GM12864 (cell line): ENCODE measurements at regions not wholly inside any gene's neighbourhood (a gene's known extent, or its start where the extent isn't known, plus 50 kb on each side); places are given as distances from the start of the nearest gene placed in this dataset.
"Not testable (repeated sequence)": the region's sequence is repeated elsewhere in the genome, so short reads cannot be mapped to it uniquely, and the experiment has no call there.

Experiments
- DNase-seq: peaks from one replicate; pipeline ENCODE4 v3.0.0-alpha.2; 2011; ENCODE audit warnings: low read depth
- H3K4me3 ChIP-seq: 2 replicates; pipeline ENCODE4 v1.5.1; 2011; ENCODE audit warnings: mild to moderate bottlenecking, low read depth, low read length, control low read depth
- CTCF ChIP-seq: IDR thresholded peaks from 2 replicates; pipeline ENCODE4 v1.5.1; 2011; ENCODE audit warnings: low read depth, mild to moderate bottlenecking, moderate library complexity, low read length, control low read depth, inconsistent platforms; ENCODE audit errors: missing control alignments

GRCh38 chr3:25844891-25845290, 55.0 kb downstream of the OXSM start:
- TF ChIP-seq CTCF: no peak
- no peak for DNase-seq
- no peak overlapping the region for H3K4me3 ChIP-seq

GRCh38 chr3:25846282-25846681, 56.4 kb downstream of the OXSM start:
- no peak for DNase-seq
- TF ChIP-seq CTCF: no peak
- no peak overlapping the region for H3K4me3 ChIP-seq

- no peak for DNase-seq
- no peak overlapping the region for H3K4me3 ChIP-seq
- TF ChIP-seq CTCF: no peak
Observed at GRCh38 chr3:25849091-25849490, 59.2 kb downstream of the OXSM start.

- no peak overlapping the region for H3K4me3 ChIP-seq
- TF ChIP-seq CTCF: no peak
- no peak for DNase-seq
Observed at GRCh38 chr3:25849641-25850385, 59.9 kb downstream of the OXSM start.

- not testable (repeated sequence) for H3K4me3 ChIP-seq, DNase-seq
Observed at GRCh38 chr3:25851693-25852259, 61.9 kb downstream of the OXSM start.

GRCh38 chr3:25854214-25854613, 64.3 kb downstream of the OXSM start:
- no peak for DNase-seq
- no peak for TF ChIP-seq CTCF
- H3K4me3 ChIP-seq: no peak overlapping the region

GRCh38 chr3:25854635-25855034, 64.7 kb downstream of the OXSM start:
- no peak for TF ChIP-seq CTCF
- H3K4me3 ChIP-seq: no peak overlapping the region
- no peak for DNase-seq
